Peyer's patch (tissue), 4 donors: ENCODE measurements at regions not wholly inside any gene's neighbourhood (a gene's known extent, or its start where the extent isn't known, plus 50 kb on each side); places are given as distances from the start of the nearest gene placed in this dataset.
"Not testable (repeated sequence)": the region's sequence is repeated elsewhere in the genome, so short reads cannot be mapped to it uniquely, and the experiment has no call there.

Experiments used
- DNase-seq, 3 donors: peaks; one replicate each; pipeline ENCODE4 v3.0.0-alpha.2; 2017 to 2019
- H3K27ac ChIP-seq, 4 donors: fragments of 200-600 bp; sonication (generic); one replicate each; pipeline ENCODE4 v1.5.1; 2016 to 2019
- H3K27me3 ChIP-seq, 2 donors: fragments of 200-600 bp; sonication (generic); one replicate each; pipeline ENCODE4 v1.5.1; 2019
- H3K36me3 ChIP-seq, 3 donors: fragments of 200-600 bp; sonication (generic); one replicate each; pipeline ENCODE4 v1.5.1; 2016 to 2019
- H3K4me1 ChIP-seq, 4 donors: fragments of 200-600 bp; sonication (generic); one replicate each; pipeline ENCODE4 v1.5.1; 2016 to 2019
- H3K4me3 ChIP-seq, 4 donors: fragments of 200-600 bp; sonication (generic); 1 replicate in 3 of 4; 2 replicates in 1 of 4; pipeline ENCODE4 v1.5.1; 2016 to 2019; ENCODE audit warnings: mild to moderate bottlenecking in 1 of 4
- H3K9me3 ChIP-seq, 4 donors: fragments of 200-600 bp; sonication (generic); one replicate each; pipeline ENCODE4 v1.5.1; 2016 to 2019; ENCODE audit warnings: mild to moderate bottlenecking in 1 of 4
- POLR2A ChIP-seq, 2 donors: fragments of 450-650 bp; IDR thresholded peaks; one replicate each; pipeline ENCODE4 v1.5.1; 2017; ENCODE audit warnings: antibody characterized with exemption in 2 of 2, mild to moderate bottlenecking in 2 of 2, moderate library complexity in 2 of 2
- TF ChIP-seq, protein P1 (sequence below), 6 experiments: fragments of 450-650 bp in 4 of 6; fragments of 200-600 bp in 2 of 6; sonication (generic) in 1 of 6; IDR thresholded peaks; one replicate each; pipeline ENCODE4 v1.5.1; 2017 to 2019; ENCODE audit warnings: antibody characterized with exemption in 6 of 6, mild to moderate bottlenecking in 3 of 6, moderate library complexity in 1 of 6

DNA sequence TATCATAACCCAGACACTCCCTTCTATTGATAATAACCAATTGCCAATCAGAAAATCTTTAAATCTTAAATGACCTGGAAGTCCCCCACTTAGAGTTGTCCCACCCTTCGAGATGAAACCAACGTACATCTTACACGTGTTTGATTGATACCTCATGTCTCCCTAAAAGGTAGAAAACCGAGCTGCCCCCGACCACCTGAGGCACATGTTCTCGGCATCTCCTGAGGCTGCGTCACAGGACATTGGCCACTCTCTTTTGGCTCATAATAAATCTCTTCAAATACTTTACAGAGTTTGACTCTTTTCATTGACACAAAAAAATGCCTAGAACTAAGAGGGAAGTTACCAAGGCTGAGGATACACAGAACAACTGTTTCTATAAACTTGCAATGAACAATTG is 190.0 kb downstream of the RTP5 start:
- DNase-seq: no peak
- no peak overlapping the region for H3K4me3 ChIP-seq
- no peaks in the 10 kb centered on the region for H3K9me3 ChIP-seq
- no peaks in the 10 kb centered on the region for H3K4me1 ChIP-seq
- TF ChIP-seq, protein P1, sequence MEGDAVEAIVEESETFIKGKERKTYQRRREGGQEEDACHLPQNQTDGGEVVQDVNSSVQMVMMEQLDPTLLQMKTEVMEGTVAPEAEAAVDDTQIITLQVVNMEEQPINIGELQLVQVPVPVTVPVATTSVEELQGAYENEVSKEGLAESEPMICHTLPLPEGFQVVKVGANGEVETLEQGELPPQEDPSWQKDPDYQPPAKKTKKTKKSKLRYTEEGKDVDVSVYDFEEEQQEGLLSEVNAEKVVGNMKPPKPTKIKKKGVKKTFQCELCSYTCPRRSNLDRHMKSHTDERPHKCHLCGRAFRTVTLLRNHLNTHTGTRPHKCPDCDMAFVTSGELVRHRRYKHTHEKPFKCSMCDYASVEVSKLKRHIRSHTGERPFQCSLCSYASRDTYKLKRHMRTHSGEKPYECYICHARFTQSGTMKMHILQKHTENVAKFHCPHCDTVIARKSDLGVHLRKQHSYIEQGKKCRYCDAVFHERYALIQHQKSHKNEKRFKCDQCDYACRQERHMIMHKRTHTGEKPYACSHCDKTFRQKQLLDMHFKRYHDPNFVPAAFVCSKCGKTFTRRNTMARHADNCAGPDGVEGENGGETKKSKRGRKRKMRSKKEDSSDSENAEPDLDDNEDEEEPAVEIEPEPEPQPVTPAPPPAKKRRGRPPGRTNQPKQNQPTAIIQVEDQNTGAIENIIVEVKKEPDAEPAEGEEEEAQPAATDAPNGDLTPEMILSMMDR (IDR thresholded peaks at IDR 0.05): no peak
- no peak for TF ChIP-seq POLR2A (IDR thresholded peaks at IDR 0.05)
- H3K27me3 ChIP-seq: no peaks in the 10 kb centered on the region
- H3K36me3 ChIP-seq: no peaks in the 10 kb centered on the region
- H3K27ac ChIP-seq: no peak overlapping the region

DNA sequence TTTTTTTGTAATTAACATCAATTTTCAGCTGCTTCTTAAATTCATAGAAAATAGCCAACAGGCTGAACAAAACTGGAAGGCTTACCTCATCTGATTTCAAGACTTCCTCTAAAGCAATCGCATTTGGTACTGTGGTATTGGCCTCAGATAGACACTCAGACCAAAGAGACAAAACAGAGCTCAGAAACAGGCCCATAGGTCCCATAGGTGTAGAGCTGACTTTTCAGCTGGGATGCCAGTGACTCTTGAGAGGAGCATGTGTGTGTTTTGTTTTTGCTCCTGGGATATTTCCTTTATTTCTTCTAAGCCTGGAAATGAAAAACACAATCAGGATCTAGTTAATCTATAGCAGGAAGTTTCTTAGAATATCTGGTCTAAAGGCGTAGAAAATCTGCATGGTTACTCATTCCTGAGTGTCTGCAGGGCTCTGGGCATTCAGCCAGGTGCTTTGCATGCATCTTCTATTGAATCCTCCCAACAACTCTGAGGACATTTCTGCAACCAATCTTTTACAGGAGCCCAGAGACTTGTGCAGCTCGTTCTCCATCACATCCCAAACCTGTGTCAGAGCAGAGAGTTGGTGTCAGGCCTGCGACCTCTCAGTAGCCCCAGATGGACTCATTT is 190.8 kb downstream of the RTP5 start:
- no peak overlapping the region for H3K4me3 ChIP-seq
- H3K36me3 ChIP-seq: no peaks in the 10 kb centered on the region
- no peaks in the 10 kb centered on the region for H3K27me3 ChIP-seq
- peak in 1 of 3 donors; percentile 32 for DNase-seq
- no peaks in the 10 kb centered on the region for H3K9me3 ChIP-seq
- H3K27ac ChIP-seq: no peak overlapping the region
- no peaks in the 10 kb centered on the region for H3K4me1 ChIP-seq
- no peak for TF ChIP-seq POLR2A (IDR thresholded peaks at IDR 0.05)
- TF ChIP-seq, protein P1 (IDR thresholded peaks at IDR 0.05): no peak

DNA sequence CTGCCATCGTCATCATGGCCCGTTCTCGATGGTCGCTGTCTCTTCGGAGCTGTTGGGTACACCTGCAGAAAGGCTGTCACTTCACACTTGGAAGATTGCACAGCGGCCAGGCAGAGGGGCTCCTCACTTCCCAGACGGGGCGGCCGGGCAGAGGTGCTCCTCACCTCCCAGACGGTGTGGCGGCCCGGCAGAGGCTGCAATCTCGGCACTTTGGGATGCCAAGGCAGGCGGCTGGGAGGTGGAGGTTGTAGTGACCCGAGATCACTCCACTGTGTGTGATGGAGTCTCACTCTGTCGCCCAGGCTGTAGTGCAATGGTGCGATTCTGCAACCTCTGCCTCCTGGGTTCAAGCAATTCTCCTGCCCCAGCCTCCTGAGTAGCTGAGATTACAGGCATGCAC is 192.4 kb downstream of the RTP5 start:
- H3K36me3 ChIP-seq, H3K27ac ChIP-seq, H3K27me3 ChIP-seq, H3K9me3 ChIP-seq, H3K4me3 ChIP-seq, DNase-seq, H3K4me1 ChIP-seq: not testable (repeated sequence)

DNA sequence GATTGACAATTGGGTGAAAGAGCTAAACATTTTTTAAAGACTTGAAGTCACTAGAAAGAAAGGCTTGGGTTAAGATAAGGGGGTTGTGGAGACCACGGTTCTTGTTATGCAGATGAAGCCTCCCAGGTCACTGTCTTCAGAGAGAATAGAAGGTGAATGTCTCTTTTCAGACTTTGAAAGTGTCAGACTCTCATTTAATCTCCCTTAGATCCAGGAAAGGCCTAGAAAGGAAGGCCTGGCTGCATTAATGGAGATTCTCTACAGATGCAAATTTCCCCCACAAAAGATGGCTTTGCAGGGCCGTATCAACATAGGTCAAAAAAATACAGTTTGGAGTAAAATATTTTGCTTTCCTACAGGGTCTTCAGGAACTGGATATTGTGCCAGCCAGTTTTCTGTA is 193.9 kb downstream of the RTP5 start:
- no peaks in the 10 kb centered on the region for H3K36me3 ChIP-seq
- no peak for DNase-seq
- H3K4me3 ChIP-seq: no peak overlapping the region
- no peak overlapping the region for H3K27ac ChIP-seq
- TF ChIP-seq, protein P1 (IDR thresholded peaks at IDR 0.05): no peak
- no peak for TF ChIP-seq POLR2A (IDR thresholded peaks at IDR 0.05)
- H3K27me3 ChIP-seq: no peaks in the 10 kb centered on the region
- no peaks in the 10 kb centered on the region for H3K4me1 ChIP-seq
- H3K9me3 ChIP-seq: no peaks in the 10 kb centered on the region

DNA sequence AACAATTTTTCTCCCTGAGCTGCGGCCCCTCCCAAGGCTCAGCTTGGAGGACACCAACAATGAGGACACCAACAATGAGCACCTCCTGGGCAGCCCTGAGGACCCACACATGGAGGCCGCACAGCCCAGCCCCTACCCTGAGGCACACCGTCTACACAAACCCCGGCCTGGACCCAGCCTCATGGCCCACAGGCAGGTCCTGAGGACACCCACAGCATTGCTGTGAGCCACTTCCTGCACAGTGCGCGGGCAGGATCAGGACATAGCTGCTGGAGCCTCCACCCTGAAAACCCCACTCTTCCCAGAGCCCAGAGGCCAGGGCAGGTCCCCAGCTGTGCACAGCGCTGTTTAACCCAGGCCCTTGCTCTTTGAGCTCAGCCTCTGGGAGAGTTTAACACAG is 194.3 kb downstream of the RTP5 start:
- TF ChIP-seq POLR2A (IDR thresholded peaks at IDR 0.05): no peak
- TF ChIP-seq, protein P1 (IDR thresholded peaks at IDR 0.05): no peak
- Histone ChIP-seq H3K27ac (no peak overlapping the region), H3K27me3 (no peaks in the 10 kb centered on the region), H3K9me3 (no peaks in the 10 kb centered on the region), H3K36me3 (no peaks in the 10 kb centered on the region), H3K4me3 (no peak overlapping the region), H3K4me1 (no peaks in the 10 kb centered on the region)
- DNase-seq: no peak

DNA sequence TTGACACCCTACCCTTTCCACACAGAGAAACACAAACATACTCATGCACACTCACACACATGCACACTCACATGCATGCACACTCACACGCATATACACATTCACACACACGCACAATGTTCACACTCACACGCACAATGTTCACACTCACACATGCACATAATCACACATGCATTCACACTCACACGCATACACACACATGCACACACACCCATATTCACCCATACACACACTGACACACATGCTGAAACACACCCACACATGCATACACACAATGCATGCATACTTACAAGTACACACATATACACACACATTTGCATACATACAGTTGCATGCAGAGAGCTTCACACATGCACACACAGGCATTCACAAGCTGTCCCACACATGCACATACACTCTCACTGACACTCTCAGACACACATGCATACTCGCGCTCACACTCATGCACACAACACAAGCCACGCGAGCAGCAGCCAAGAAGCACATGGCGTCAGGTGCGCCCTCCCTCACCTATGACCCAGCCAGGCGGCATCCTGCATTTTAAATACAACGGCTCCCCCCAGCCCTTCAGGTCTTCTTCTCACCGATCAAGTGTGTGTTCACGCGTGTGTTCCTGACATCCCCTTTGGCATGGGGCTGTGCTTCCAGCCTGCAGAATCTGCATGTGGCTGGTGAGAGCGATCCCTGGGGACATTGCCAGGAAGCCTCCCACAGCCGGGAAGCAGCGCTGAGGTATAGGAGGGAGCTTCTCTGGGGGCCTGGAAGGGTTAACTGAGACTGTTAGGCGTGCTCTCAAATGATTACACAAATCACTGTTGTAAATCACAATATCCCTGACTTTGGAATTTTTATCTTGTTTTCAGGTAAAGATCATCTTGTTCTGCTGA is 195.1 kb downstream of the RTP5 start:
- no peak overlapping the region for H3K27ac ChIP-seq
- H3K36me3 ChIP-seq: no peaks in the 10 kb centered on the region
- no peak for DNase-seq
- no peaks in the 10 kb centered on the region for H3K4me1 ChIP-seq
- no peak overlapping the region for H3K4me3 ChIP-seq
- TF ChIP-seq POLR2A (IDR thresholded peaks at IDR 0.05): no peak
- TF ChIP-seq, protein P1 (IDR thresholded peaks at IDR 0.05): no peak
- H3K27me3 ChIP-seq: no peaks in the 10 kb centered on the region
- no peaks in the 10 kb centered on the region for H3K9me3 ChIP-seq
